HG03039 (cell line): ENCODE measurements at regions not wholly inside any gene's neighbourhood (a gene's known extent, or its start where the extent isn't known, plus 50 kb on each side); places are given as distances from the start of the nearest gene placed in this dataset.
"Not testable (repeated sequence)": the region's sequence is repeated elsewhere in the genome, so short reads cannot be mapped to it uniquely, and the experiment has no call there.

Source experiments
- ATAC-seq: cut with Tn5 transposase; IDR thresholded peaks from one replicate; pipeline ENCODE4 v1.9.1; 2021; ENCODE audit warnings: mild to moderate bottlenecking, moderate library complexity; ENCODE audit not compliant: unreplicated experiment

DNA sequence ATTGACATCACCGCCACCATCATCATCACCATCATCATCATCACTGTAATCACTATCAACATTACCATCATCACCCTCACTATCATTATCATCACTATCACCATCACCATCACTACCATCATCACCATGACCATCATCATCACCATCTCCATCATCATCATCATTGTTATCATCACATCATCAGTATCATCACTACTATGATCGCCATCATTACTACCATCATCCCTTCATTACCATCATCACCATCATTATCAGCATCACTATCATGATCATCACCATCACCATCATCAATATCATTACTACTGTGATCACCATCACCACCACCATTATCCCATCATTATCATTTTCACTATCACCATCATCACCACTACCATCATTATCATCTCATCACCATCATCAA is 368.3 kb downstream of the SEC14L1 start:
- ATAC-seq = no peak

DNA sequence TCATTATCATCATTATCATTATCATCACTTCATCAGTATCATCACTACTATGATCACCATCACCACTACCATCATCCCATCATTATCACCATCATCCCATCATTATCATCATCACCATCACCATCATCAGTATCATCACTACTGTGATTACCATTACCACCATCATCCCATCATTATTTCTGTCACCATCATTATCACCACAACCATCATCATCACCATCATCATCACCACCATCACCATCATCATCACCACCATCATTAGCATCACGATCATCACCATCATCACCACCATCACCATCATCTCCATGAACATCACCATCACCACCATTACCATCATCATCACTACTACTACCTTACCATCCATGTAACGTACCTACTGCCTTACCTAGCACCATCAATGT is 368.8 kb downstream of the SEC14L1 start:
- ATAC-seq = no peak

- no peak for ATAC-seq
Measured at GRCh38 chr17:77510133-77510796, 369.5 kb downstream of the SEC14L1 start.

DNA sequence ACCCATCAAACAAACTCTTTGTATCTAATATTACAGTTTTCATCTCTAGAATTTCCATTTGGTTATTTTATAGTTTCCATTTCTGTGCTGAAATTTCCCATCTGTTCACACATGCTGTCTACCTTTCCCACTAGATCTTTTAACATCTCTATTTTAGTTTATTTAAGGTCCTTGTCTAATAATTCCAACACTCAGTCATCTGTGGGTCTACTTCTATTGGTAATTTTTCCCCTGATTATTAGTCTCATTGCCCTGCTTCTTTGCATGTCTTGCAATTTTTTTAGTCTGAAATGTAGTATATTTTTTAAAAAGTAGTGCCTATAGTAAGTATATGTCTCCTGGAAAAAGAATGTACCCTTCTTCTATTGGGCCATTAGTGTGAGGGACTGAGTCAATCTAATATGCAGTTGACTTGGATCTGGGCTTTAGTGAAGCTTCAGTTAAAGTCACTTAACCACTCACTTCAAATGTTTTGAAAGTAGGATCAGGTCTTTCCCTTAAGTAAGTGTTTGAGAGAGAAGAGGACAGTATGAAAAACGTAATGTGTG is 370.8 kb downstream of the SEC14L1 start:
- no peak for ATAC-seq

- no peak for ATAC-seq
Measured at GRCh38 chr17:77512062-77512946, 371.5 kb downstream of the SEC14L1 start.

GRCh38 chr17:77513045-77513444 is 372.3 kb downstream of the SEC14L1 start:
- no peak for ATAC-seq

DNA sequence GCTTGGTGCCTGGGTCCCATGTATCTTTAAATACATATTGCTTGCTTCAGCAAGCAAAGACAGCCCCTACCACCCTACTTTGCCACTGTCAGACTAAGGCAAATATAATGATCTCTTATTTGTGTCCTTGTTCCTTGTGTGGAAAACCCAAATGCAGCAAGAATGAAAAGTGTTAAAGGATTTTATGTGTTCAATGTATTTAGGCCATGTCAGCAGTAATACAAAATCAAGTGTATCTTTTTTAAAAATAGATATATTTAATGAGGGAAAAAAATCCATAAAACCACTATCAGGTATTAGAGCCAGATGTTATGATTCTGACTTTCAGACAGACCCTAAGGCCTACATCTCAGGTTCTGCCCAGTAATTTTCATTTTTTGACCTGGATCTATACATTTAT is 374.5 kb downstream of the SEC14L1 start:
- ATAC-seq = no peak

- no peak for ATAC-seq
Measured at GRCh38 chr17:77516902-77517301, 376.1 kb downstream of the SEC14L1 start.

DNA sequence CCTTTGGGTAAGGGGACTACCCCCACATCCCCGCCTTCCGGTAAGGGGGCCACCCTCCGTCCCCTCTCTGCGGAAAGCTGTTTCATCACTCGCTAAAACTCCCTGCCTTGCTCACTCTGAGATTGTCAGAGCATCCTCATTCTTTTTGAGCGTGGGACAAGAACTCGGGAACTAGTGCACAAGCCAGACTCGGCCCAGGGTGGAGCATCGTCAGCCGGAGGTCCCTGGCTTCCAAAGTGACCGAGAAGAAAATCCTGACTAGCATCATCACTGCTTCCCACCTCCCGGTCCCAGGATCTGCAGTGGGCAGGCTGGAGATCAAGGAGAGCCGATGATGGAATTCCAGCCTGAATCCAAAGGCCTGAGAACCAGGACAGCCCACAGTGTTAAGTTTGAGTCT is 380.3 kb downstream of the SEC14L1 start:
- no peak for ATAC-seq

DNA sequence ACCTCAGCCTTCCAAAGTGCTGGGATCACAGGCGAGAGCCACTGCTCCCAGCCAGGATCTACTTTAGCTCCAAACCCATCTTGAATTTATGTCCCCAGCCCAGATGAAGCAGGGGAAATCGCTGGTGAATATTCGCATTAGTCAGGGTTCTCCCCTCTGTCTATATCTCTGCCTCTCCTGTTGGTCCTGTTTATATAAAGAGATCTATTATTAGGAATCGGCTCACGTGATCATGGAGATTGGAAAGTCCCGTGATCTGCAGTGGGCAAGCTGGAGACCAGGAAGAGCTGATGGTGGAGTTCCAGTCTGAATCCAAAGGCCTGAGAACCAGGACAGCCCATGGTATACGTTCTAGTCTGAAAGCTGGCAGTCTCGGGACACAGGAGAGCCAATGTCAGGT is 382.8 kb downstream of the SEC14L1 start:
- no peak for ATAC-seq

DNA sequence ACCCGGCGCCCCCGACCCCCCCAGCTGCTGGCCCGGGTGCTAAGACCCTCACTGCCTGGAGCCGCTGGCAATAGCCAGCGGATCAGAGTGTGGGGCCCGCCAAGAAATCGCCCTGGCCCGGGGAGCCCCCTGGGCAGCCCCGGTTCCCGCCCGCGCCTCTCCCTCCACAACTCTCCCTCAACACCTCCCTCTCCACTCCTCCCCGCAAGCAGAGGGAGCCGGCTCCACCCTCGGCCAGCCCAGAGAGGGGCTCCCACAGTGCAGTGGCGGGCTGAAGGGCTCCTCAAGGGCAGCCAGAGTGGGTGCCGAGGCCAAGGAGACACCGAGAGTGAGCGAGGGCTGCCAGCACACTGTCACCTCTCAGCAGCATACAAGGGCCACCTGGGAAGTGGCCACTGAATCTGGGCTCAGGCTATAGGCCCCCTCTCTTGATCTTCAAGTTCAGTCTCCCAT is 385.5 kb downstream of the SEC14L1 start:
- no peak for ATAC-seq

GRCh38 chr17:77526728-77527350 is 386.1 kb downstream of the SEC14L1 start:
- ATAC-seq = no peak

- ATAC-seq = no peak
Measured at GRCh38 chr17:77527409-77527808, 386.6 kb downstream of the SEC14L1 start.

DNA sequence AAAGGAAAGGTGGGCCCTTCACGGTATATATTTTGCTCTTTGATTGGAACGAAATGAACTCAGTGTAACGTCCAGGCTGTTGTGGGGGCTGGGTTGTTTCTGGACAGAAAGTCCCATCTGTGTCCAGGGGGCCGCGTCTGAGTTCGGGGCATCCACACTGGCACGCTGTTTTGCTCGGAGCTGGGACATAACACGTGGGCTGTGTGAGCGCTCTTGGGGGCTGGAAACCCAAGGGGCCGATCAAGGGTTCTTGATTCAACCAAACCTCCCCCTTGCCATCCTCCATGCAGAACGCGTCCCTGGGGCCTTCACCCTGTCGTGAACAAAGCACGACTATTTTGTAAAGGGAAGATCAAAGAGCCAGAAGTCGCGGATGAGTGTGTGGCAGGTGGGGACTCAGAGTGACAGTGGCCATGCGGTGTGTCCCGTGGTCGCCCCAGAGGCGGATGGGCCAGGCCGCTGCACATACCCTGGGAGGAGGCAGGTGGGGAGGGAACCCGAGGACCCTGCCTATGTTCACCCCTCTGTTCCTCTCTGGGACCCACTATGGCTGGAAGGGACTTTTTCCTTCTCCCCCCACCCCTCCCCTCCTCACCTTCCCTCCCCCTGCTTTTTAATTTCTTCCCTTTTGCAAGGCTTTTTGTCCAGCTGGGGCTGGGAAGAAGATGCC is 387.2 kb downstream of the SEC14L1 start:
- no peak for ATAC-seq

- ATAC-seq = no peak
Measured at GRCh38 chr17:77528516-77529327, 388.0 kb downstream of the SEC14L1 start.

GRCh38 chr17:77529328-77529650 is 388.5 kb downstream of the SEC14L1 start:
- no peak for ATAC-seq

DNA sequence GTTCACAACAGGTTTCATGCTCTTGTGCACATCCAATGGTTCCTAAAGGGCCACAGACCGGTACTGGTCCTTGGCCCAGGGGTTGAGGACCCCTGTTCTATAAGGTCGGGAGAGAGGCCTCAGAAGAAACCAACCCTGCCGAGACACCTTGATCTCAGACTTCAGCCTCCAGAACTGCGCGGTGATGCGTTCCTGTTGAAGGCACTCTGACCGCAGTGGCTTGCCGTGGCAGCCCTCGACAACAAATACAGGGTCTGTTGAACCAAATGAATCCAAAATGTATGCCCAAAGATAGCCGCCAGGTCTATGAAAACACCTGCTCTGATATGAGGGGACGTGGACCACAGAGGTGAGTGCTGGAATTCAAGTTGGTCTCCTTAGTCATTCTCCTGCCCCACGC is 389.8 kb downstream of the SEC14L1 start:
- no peak for ATAC-seq

DNA sequence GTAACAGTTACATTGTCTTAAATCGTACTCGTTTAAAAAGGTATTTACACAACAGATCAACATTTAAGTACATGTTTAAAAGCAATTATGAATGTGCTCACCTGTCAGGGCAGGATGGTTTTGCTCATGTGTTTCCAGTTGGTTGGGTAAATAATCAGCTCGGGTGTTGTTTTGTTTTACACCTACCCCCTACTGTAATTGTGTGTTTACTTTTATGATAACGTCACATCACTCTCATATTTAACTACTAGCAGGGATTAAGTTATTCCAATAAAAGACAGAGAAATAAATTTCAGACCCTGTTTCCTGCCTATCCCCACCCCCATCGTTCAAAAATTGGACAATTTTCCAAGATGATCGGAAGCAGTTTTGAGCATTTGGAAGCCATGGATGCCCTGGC is 390.2 kb downstream of the SEC14L1 start:
- ATAC-seq = no peak

- ATAC-seq = no peak
Measured at GRCh38 chr17:77531641-77532040, 390.9 kb downstream of the SEC14L1 start.

GRCh38 chr17:77533697-77534096 is 392.9 kb downstream of the SEC14L1 start:
- not testable (repeated sequence) for ATAC-seq
